H1 (cell line): ENCODE measurements at regions not wholly inside any gene's neighbourhood (a gene's known extent, or its start where the extent isn't known, plus 50 kb on each side); places are given as distances from the start of the nearest gene placed in this dataset.

Experiments
- CTCF ChIA-PET: fragments of 300-600 bp; sonication (Branson Sonifier 250); formaldehyde crosslinking; loops from one replicate; lab custom pipeline; 2021; ENCODE audit not compliant: partially characterized antibody; lab: Charles Lee
- POLR2A ChIA-PET: fragments of 300-600 bp; sonication (Branson Sonifier 250); formaldehyde crosslinking; loops from one replicate; lab custom pipeline; 2021; ENCODE audit warnings: inconsistent platforms; ENCODE audit not compliant: partially characterized antibody; lab: Charles Lee
- DNase-seq, 2 experiments: peaks; one replicate each; pipeline versions ENCODE4 v3.0.0 to v3.0.0-alpha.2; 2010 to 2022; ENCODE audit warnings: low spot score in 2 of 2, low read depth in 1 of 2, mixed read lengths in 1 of 2
- FAIRE-seq: peaks from 2 replicates; lab custom pipeline; 2011; peaks lifted over from hg19 to GRCh38; lab: Jason Lieb, UNC
- H2AFZ ChIP-seq: 2 replicates; pipeline ENCODE4 v1.8.1; 2012; ENCODE audit warnings: low read length, inconsistent platforms
- H2AK5ac ChIP-seq: 2 replicates; pipeline ENCODE4 v1.6.1; 2013; ENCODE audit warnings: low read depth, low read length
- H2BK120ac ChIP-seq: replicated peaks from 2 replicates; pipeline ENCODE3; 2013; ENCODE audit warnings: low read depth, low read length, inconsistent platforms
- H2BK12ac ChIP-seq: 2 replicates; pipeline ENCODE4 v1.6.1; 2013; ENCODE audit warnings: low read depth, low read length
- H2BK15ac ChIP-seq: 2 replicates; pipeline ENCODE4 v1.6.1; 2013; ENCODE audit warnings: low read length
- H2BK20ac ChIP-seq: 2 replicates; pipeline ENCODE4 v1.6.1; 2013; ENCODE audit warnings: low read length
- H2BK5ac ChIP-seq: 2 replicates; pipeline ENCODE4 v1.6.1; 2013; ENCODE audit warnings: low read depth, low read length
- H3K14ac ChIP-seq: 2 replicates; pipeline ENCODE4 v1.6.1; 2013; ENCODE audit warnings: inconsistent platforms; ENCODE audit not compliant: insufficient read length
- H3K18ac ChIP-seq: 2 replicates; pipeline ENCODE4 v1.6.1; 2013; ENCODE audit warnings: low read length; ENCODE audit errors: extremely low read depth
- H3K23ac ChIP-seq: 2 replicates; pipeline ENCODE4 v1.6.1; 2013; ENCODE audit warnings: inconsistent platforms; ENCODE audit not compliant: insufficient read length
- H3K23me2 ChIP-seq: 2 replicates; pipeline ENCODE4 v1.6.1; 2013; ENCODE audit warnings: low read depth, low read length
- H3K27ac ChIP-seq: 2 replicates; pipeline ENCODE4 v1.6.1; 2011; ENCODE audit warnings: low read depth, low read length, inconsistent platforms
- H3K27me3 ChIP-seq, 4 experiments: replicated peaks in 1 of 4; 1 replicate in 1 of 4; 2 replicates in 3 of 4; pipeline versions ENCODE4 v1.6.1 to v1.8.1; 2011 to 2013; ENCODE audit warnings: low read length in 3 of 4, mild to moderate bottlenecking in 3 of 4, inconsistent platforms in 2 of 4, mixed read lengths in 2 of 4, moderate library complexity in 1 of 4; ENCODE audit not compliant: control insufficient read depth in 3 of 4, insufficient read depth in 3 of 4; ENCODE audit errors: extremely low read depth in 1 of 4
- H3K36me3 ChIP-seq, 4 experiments: 2 replicates each; pipeline versions ENCODE4 v1.6.1 to v1.8.1; 2011 to 2013; ENCODE audit warnings: mild to moderate bottlenecking in 4 of 4, low read length in 3 of 4, moderate library complexity in 2 of 4, control low read depth in 1 of 4, inconsistent platforms in 1 of 4; ENCODE audit not compliant: insufficient read depth in 4 of 4, control insufficient read depth in 2 of 4
- H3K4ac ChIP-seq: replicated peaks from 2 replicates; pipeline ENCODE3; 2013; ENCODE audit warnings: low read length, low read depth, mixed read lengths, inconsistent platforms; ENCODE audit not compliant: insufficient read length
- H3K4me1 ChIP-seq, 4 experiments: replicated peaks in 1 of 4; 1 replicate in 1 of 4; 2 replicates in 3 of 4; pipeline versions ENCODE4 v1.6.1 to v1.8.1; 2011 to 2013; ENCODE audit warnings: low read length in 3 of 4, inconsistent platforms in 2 of 4, mixed read lengths in 1 of 4; ENCODE audit not compliant: insufficient read depth in 4 of 4, control insufficient read depth in 3 of 4
- H3K4me2 ChIP-seq, 2 experiments: 2 replicates each; pipeline versions ENCODE4 v1.6.1 to v1.8.1; 2011 to 2013; ENCODE audit warnings: low read depth in 2 of 2, low read length in 2 of 2, control low read depth in 1 of 2, inconsistent platforms in 1 of 2, mild to moderate bottlenecking in 1 of 2; ENCODE audit not compliant: insufficient read depth in 1 of 2
- H3K4me3 ChIP-seq, 4 experiments: fragments of 200-600, 300-600 bp in 1 of 4; sonication (generic), shearing (Covaris generic), sonication (Bioruptor Twin) in 1 of 4; 2 replicates each; pipeline versions ENCODE4 v1.5.1 to v1.8.1; 2011 to 2016; ENCODE audit warnings: low read length in 4 of 4, low read depth in 3 of 4, control low read depth in 2 of 4, inconsistent platforms in 2 of 4, mild to moderate bottlenecking in 2 of 4, mixed read lengths in 1 of 4, moderate library complexity in 1 of 4; ENCODE audit not compliant: insufficient read depth in 2 of 4; ENCODE audit errors: extremely low read depth in 1 of 4
- H3K56ac ChIP-seq: replicated peaks from 2 replicates; pipeline ENCODE3; 2013; ENCODE audit warnings: low read depth, mild to moderate bottlenecking, mixed read lengths, low read length, inconsistent platforms; ENCODE audit not compliant: insufficient read length
- H3K79me1 ChIP-seq: 2 replicates; pipeline ENCODE4 v1.6.1; 2013; ENCODE audit warnings: low read depth, low read length, control low read depth
- H3K79me2 ChIP-seq, 2 experiments: 2 replicates each; pipeline versions ENCODE4 v1.6.1 to v1.8.1; 2012 to 2013; ENCODE audit warnings: low read length in 2 of 2, mild to moderate bottlenecking in 2 of 2, inconsistent platforms in 1 of 2; ENCODE audit not compliant: insufficient read depth in 2 of 2, control insufficient read depth in 1 of 2
- H3K9ac ChIP-seq, 4 experiments: replicated peaks in 1 of 4; 1 replicate in 1 of 4; 2 replicates in 3 of 4; pipeline versions ENCODE4 v1.6.1 to v1.8.1; 2011 to 2013; ENCODE audit warnings: low read depth in 3 of 4, low read length in 3 of 4, control low read depth in 2 of 4, mild to moderate bottlenecking in 2 of 4, moderate library complexity in 2 of 4, inconsistent platforms in 1 of 4; ENCODE audit errors: extremely low read depth in 1 of 4
- H3K9me3 ChIP-seq, 2 experiments: 2 replicates each; pipeline versions ENCODE4 v1.6.1 to v1.8.1; 2012 to 2013; ENCODE audit warnings: mild to moderate bottlenecking in 2 of 2, moderate library complexity in 2 of 2, control low read depth in 1 of 2, inconsistent platforms in 1 of 2, low read depth in 1 of 2, low read length in 1 of 2, mixed read lengths in 1 of 2; ENCODE audit not compliant: insufficient read depth in 2 of 2
- H4K20me1 ChIP-seq, 2 experiments: replicated peaks in 1 of 2; 2 replicates each; pipeline versions ENCODE3 to v1.8.1; 2011 to 2013; ENCODE audit warnings: inconsistent platforms in 2 of 2, low read length in 2 of 2, mild to moderate bottlenecking in 1 of 2; ENCODE audit not compliant: insufficient read depth in 2 of 2, control insufficient read depth in 1 of 2
- H4K5ac ChIP-seq: 2 replicates; pipeline ENCODE4 v1.6.1; 2013; ENCODE audit warnings: low read length, low read depth, mixed read lengths, inconsistent platforms; ENCODE audit not compliant: insufficient read length
- H4K8ac ChIP-seq: 2 replicates; pipeline ENCODE4 v1.8.0; 2013; ENCODE audit warnings: mild to moderate bottlenecking, moderate library complexity, low read length, inconsistent platforms; ENCODE audit not compliant: insufficient read depth; ENCODE audit errors: extremely low read depth
- H4K91ac ChIP-seq: replicated peaks from 2 replicates; pipeline ENCODE3; 2013; ENCODE audit warnings: low read length, mixed read lengths, inconsistent platforms; ENCODE audit not compliant: insufficient read length
- BACH1 ChIP-seq: IDR thresholded peaks from 2 replicates; pipeline ENCODE4 v1.6.1; 2012; ENCODE audit warnings: low read length, improper control_type of control experiment
- BCL11A ChIP-seq, 2 experiments: IDR thresholded peaks; one replicate each; pipeline ENCODE4 v1.6.1; 2011; ENCODE audit warnings: low read depth in 2 of 2, low read length in 2 of 2, mild to moderate bottlenecking in 2 of 2
- CEBPB ChIP-seq: IDR thresholded peaks from 2 replicates; pipeline ENCODE4 v1.6.1; 2012; ENCODE audit warnings: low read depth, low read length
- CHD2 ChIP-seq: IDR thresholded peaks from 2 replicates; pipeline ENCODE4 v1.6.1; 2012; ENCODE audit warnings: low read length, improper control_type of control experiment
- GABPA ChIP-seq: IDR thresholded peaks from 2 replicates; pipeline ENCODE4 v1.6.1; 2011; ENCODE audit warnings: mild to moderate bottlenecking, low read length, moderate library complexity, borderline replicate concordance; ENCODE audit not compliant: insufficient read depth
- KDM4A ChIP-seq: IDR thresholded peaks from one replicate; pipeline ENCODE4 v1.7.1; 2012; ENCODE audit warnings: low read depth, mild to moderate bottlenecking, moderate library complexity, low read length, inconsistent platforms; ENCODE audit not compliant: severe bottlenecking
- KDM5A ChIP-seq: fragments of 200-600 bp; IDR thresholded peaks from 2 replicates; pipeline ENCODE4 v1.7.1; 2012; ENCODE audit warnings: mild to moderate bottlenecking, low read length, inconsistent platforms, mixed read lengths
- RAD21 ChIP-seq, 2 experiments: IDR thresholded peaks in 1 of 2; conservative IDR thresholded peaks in 1 of 2; 2 replicates each; pipeline ENCODE4 v1.6.1; 2011; ENCODE audit warnings: low read depth in 2 of 2, low read length in 2 of 2, improper control_type of control experiment in 1 of 2, inconsistent platforms in 1 of 2, mild to moderate bottlenecking in 1 of 2, moderate library complexity in 1 of 2
- RBBP5 ChIP-seq: IDR thresholded peaks from 2 replicates; pipeline ENCODE4 v1.7.1; 2012; ENCODE audit warnings: low read depth, mild to moderate bottlenecking, inconsistent platforms, low read length, moderate library complexity, borderline replicate concordance
- SIX5 ChIP-seq: IDR thresholded peaks from 2 replicates; pipeline ENCODE4 v1.6.1; 2011; ENCODE audit warnings: mild to moderate bottlenecking, low read depth, low read length
- SUZ12 ChIP-seq: fragments of 200-600 bp; sonication (generic); IDR thresholded peaks from 2 replicates; pipeline ENCODE4 v1.6.1; 2012; ENCODE audit warnings: mild to moderate bottlenecking, inconsistent platforms, low read length, moderate library complexity, mixed read lengths
- TAF1 ChIP-seq: IDR thresholded peaks from 2 replicates; pipeline ENCODE4 v1.6.1; 2011; ENCODE audit warnings: mild to moderate bottlenecking, low read depth, low read length

DNA sequence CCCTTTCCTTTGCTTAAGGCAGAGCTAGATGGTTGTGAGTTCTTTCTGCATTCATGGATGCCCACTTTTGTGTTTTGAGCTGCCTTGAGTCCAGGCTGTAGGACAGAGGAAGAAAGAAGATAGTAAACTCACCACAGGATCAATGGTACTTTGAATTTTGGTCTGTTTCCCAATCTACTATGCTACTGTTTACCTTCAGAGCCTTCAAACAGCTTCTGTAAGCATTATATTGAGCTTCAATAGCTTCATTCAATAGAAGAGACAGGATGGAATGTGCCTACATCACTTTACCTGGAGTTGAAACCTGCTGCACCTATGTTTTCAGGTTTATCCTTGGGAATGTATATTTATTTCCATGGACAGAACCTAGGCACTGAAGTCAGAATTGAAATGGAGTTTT is 397.9 kb upstream of the DYNLRB2 start:
- H3K23me2 ChIP-seq, result no peaks in the 10 kb centered on the region
- H3K9ac ChIP-seq, result no peak overlapping the region
- H2BK12ac ChIP-seq, result no peak overlapping the region
- H2AK5ac ChIP-seq, result no peak overlapping the region
- no peaks in the 10 kb centered on the region for H4K20me1 ChIP-seq
- no peak overlapping the region for H3K18ac ChIP-seq
- no peak overlapping the region for H2BK15ac ChIP-seq
- no peak overlapping the region for H3K27ac ChIP-seq
- H2AFZ ChIP-seq, result no peak overlapping the region
- no peaks in the 10 kb centered on the region for H3K79me2 ChIP-seq
- no peak overlapping the region for H4K5ac ChIP-seq
- no peak overlapping the region for H2BK120ac ChIP-seq
- TF ChIP-seq RAD21 (IDR thresholded peaks at IDR 0.05 in 1 of 2, conservative IDR thresholded peaks at IDR 0.05 in 1 of 2; ENCODE audit: low read depth in 2 of 2, low read length in 2 of 2), result no peak
- TF ChIP-seq TAF1, result no peak
- no peak for TF ChIP-seq GABPA
- TF ChIP-seq SUZ12, result no peak
- no peak for TF ChIP-seq KDM5A
- TF ChIP-seq CEBPB, result no peak
- TF ChIP-seq BACH1, result no peak
- no peak for TF ChIP-seq RBBP5
- TF ChIP-seq CHD2, result no peak
- no peak for TF ChIP-seq KDM4A
- TF ChIP-seq SIX5, result no peak
- TF ChIP-seq BCL11A (IDR thresholded peaks at IDR 0.05; ENCODE audit: low read depth in 2 of 2, low read length in 2 of 2), result no peak
- no peak for DNase-seq
- H3K4ac ChIP-seq, result no peak overlapping the region
- H2BK5ac ChIP-seq, result no peak overlapping the region
- H3K14ac ChIP-seq, result no peak overlapping the region
- H4K8ac ChIP-seq, result no peak overlapping the region
- no peak overlapping the region for H3K56ac ChIP-seq
- H3K4me2 ChIP-seq, result no peak overlapping the region
- no peaks in the 10 kb centered on the region for H3K79me1 ChIP-seq
- no peak for FAIRE-seq
- H4K91ac ChIP-seq, result no peak overlapping the region
- no peak overlapping the region for H3K23ac ChIP-seq
- H3K4me3 ChIP-seq, result no peak overlapping the region
- ChIA-PET POLR2A (no interaction called here), CTCF (no interaction called here)
- H3K4me1 ChIP-seq, result no peaks in the 10 kb centered on the region
- no peak overlapping the region for H2BK20ac ChIP-seq
- H3K36me3 ChIP-seq, result no peaks in the 10 kb centered on the region
- no peaks in the 10 kb centered on the region for H3K27me3 ChIP-seq
- H3K9me3 ChIP-seq, result peaks cover 10 to 19% of the 10 kb centered on the region in 2 experiments
